WTC11 (cell line): ENCODE measurements at regions not wholly inside any gene's neighbourhood (a gene's known extent, or its start where the extent isn't known, plus 50 kb on each side); places are given as distances from the start of the nearest gene placed in this dataset.

Experiments
- CREB1 ChIP-seq: sonication (generic); formaldehyde crosslinking; IDR thresholded peaks from 2 replicates; pipeline ENCODE4 v1.8.0; 2023; ENCODE audit warnings: mild to moderate bottlenecking, missing genetic modification reagents
- JUN ChIP-seq: sonication (generic); formaldehyde crosslinking; IDR thresholded peaks from 2 replicates; pipeline ENCODE4 v1.8.0; 2023; ENCODE audit warnings: mild to moderate bottlenecking, missing genetic modification reagents
- MYBL2 ChIP-seq: sonication (generic); formaldehyde crosslinking; IDR thresholded peaks from 2 replicates; pipeline ENCODE4 v1.8.1; 2023; ENCODE audit warnings: mild to moderate bottlenecking, moderate library complexity, missing genetic modification reagents
- NR1H2 ChIP-seq: sonication (generic); formaldehyde crosslinking; IDR thresholded peaks from 2 replicates; pipeline ENCODE4 v1.9.0; 2021; ENCODE audit warnings: mild to moderate bottlenecking, moderate library complexity, missing genetic modification reagents
- TCF7 ChIP-seq: sonication (generic); formaldehyde crosslinking; IDR thresholded peaks from 2 replicates; pipeline ENCODE4 v1.8.0; 2022; ENCODE audit warnings: mild to moderate bottlenecking, low read depth, missing genetic modification reagents, moderate library complexity
- ZNF232 ChIP-seq: sonication (generic); formaldehyde crosslinking; IDR thresholded peaks from 2 replicates; pipeline ENCODE4 v1.8.0; 2022; ENCODE audit warnings: mild to moderate bottlenecking, missing genetic modification reagents
- TF ChIP-seq, protein P1 (sequence below): fragments of 200-600 bp; IDR thresholded peaks from 2 replicates; pipeline ENCODE4 v1.8.0; 2022; ENCODE audit warnings: antibody characterized with exemption
- TF ChIP-seq, protein P2 (sequence below): sonication (generic); formaldehyde crosslinking; IDR thresholded peaks from 2 replicates; pipeline ENCODE4 v1.8.1; 2022; ENCODE audit warnings: mild to moderate bottlenecking, missing genetic modification reagents, moderate library complexity, borderline replicate concordance

DNA sequence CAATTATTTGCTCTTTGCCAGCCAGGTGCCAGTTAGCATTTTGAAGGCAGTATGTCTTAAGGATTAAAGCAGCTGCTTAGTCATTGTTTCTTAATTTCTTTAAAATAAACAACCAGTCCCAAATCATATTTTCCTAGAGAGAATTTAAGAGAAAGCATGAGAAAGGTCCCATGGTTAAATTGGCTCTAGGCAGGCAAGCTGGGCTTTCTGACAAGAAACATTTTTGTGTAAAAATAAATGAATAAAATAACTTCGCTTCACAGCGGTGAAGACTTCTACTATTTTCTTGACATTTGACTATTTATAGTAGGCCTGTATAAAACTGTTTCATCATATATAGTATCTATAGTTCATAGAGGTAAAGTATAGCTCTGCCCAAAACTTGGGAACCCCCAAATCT is 617.7 kb upstream of the C9orf72 start:
- TF ChIP-seq, protein P1, sequence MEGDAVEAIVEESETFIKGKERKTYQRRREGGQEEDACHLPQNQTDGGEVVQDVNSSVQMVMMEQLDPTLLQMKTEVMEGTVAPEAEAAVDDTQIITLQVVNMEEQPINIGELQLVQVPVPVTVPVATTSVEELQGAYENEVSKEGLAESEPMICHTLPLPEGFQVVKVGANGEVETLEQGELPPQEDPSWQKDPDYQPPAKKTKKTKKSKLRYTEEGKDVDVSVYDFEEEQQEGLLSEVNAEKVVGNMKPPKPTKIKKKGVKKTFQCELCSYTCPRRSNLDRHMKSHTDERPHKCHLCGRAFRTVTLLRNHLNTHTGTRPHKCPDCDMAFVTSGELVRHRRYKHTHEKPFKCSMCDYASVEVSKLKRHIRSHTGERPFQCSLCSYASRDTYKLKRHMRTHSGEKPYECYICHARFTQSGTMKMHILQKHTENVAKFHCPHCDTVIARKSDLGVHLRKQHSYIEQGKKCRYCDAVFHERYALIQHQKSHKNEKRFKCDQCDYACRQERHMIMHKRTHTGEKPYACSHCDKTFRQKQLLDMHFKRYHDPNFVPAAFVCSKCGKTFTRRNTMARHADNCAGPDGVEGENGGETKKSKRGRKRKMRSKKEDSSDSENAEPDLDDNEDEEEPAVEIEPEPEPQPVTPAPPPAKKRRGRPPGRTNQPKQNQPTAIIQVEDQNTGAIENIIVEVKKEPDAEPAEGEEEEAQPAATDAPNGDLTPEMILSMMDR, result no peak
- TF ChIP-seq, protein P2, sequence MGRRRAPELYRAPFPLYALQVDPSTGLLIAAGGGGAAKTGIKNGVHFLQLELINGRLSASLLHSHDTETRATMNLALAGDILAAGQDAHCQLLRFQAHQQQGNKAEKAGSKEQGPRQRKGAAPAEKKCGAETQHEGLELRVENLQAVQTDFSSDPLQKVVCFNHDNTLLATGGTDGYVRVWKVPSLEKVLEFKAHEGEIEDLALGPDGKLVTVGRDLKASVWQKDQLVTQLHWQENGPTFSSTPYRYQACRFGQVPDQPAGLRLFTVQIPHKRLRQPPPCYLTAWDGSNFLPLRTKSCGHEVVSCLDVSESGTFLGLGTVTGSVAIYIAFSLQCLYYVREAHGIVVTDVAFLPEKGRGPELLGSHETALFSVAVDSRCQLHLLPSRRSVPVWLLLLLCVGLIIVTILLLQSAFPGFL (CRISPR knock-in tag), result no peak
- TF ChIP-seq ZNF232 (CRISPR knock-in tag) (no peak), MYBL2 (CRISPR knock-in tag) (no peak), CREB1 (no peak), TCF7 (CRISPR knock-in tag) (no peak), JUN (no peak), NR1H2 (CRISPR knock-in tag) (no peak)
